Ovary (tissue), 3 donors: ENCODE measurements at regions not wholly inside any gene's neighbourhood (a gene's known extent, or its start where the extent isn't known, plus 50 kb on each side); places are given as distances from the start of the nearest gene placed in this dataset.

Experiments
- EP300 ChIP-seq: sonication (generic); formaldehyde crosslinking; IDR thresholded peaks from one replicate; pipeline ENCODE4 v1.6.1; 2017; ENCODE audit warnings: antibody characterized with exemption
- POLR2A ChIP-seq: fragments of 450-650 bp; IDR thresholded peaks from one replicate; pipeline ENCODE4 v1.6.1; 2017; ENCODE audit warnings: antibody characterized with exemption, mild to moderate bottlenecking, moderate library complexity
- TF ChIP-seq, protein P1 (sequence below), 3 donors: fragments of 450-650 bp in 2 of 3; fragments of 200-600 bp in 1 of 3; IDR thresholded peaks; one replicate each; pipeline versions ENCODE4 v1.5.1 to v1.8.0; 2016 to 2022; ENCODE audit warnings: antibody characterized with exemption in 3 of 3, mild to moderate bottlenecking in 1 of 3
- donor health status: DM: no; HTN: no; CAD: no.

- TF ChIP-seq POLR2A (no peak), EP300 (no peak)
- TF ChIP-seq, protein P1, sequence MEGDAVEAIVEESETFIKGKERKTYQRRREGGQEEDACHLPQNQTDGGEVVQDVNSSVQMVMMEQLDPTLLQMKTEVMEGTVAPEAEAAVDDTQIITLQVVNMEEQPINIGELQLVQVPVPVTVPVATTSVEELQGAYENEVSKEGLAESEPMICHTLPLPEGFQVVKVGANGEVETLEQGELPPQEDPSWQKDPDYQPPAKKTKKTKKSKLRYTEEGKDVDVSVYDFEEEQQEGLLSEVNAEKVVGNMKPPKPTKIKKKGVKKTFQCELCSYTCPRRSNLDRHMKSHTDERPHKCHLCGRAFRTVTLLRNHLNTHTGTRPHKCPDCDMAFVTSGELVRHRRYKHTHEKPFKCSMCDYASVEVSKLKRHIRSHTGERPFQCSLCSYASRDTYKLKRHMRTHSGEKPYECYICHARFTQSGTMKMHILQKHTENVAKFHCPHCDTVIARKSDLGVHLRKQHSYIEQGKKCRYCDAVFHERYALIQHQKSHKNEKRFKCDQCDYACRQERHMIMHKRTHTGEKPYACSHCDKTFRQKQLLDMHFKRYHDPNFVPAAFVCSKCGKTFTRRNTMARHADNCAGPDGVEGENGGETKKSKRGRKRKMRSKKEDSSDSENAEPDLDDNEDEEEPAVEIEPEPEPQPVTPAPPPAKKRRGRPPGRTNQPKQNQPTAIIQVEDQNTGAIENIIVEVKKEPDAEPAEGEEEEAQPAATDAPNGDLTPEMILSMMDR (IDR thresholded peaks at IDR 0.05), result no peak
Observed at GRCh38 chr3:23099021-23099420, 104.1 kb upstream of the UBE2E2 start.
